Astrocyte (in vitro differentiated cells and primary cell): ENCODE measurements at regions not wholly inside any gene's neighbourhood (a gene's known extent, or its start where the extent isn't known, plus 50 kb on each side); places are given as distances from the start of the nearest gene placed in this dataset.
A peak's percentile ranks its signal among the peaks of the same experiment; 100 is the strongest.

Experiments used
- DNase-seq: peaks from one replicate; pipeline ENCODE4 v3.0.0-alpha.2; 2010; ENCODE audit warnings: low read depth
- FAIRE-seq: peaks from 2 replicates; lab custom pipeline; 2011; peaks lifted over from hg19 to GRCh38; lab: Jason Lieb, UNC
- H2AFZ ChIP-seq: 2 replicates; pipeline ENCODE4 v1.6.0; 2012; ENCODE audit warnings: low read depth, low read length, inconsistent platforms
- H3K27ac ChIP-seq: 2 replicates; pipeline ENCODE4 v1.5.1; 2011; ENCODE audit warnings: low read depth, low read length, inconsistent platforms
- H3K27me3 ChIP-seq: 2 replicates; pipeline ENCODE4 v1.6.0; 2011; ENCODE audit warnings: low read length, inconsistent platforms; ENCODE audit not compliant: insufficient read depth
- H3K36me3 ChIP-seq: 2 replicates; pipeline ENCODE4 v1.5.1; 2011; ENCODE audit warnings: low read length, inconsistent platforms; ENCODE audit not compliant: insufficient read depth
- H3K4me1 ChIP-seq: 2 replicates; pipeline ENCODE4 v1.5.1; 2011; ENCODE audit warnings: low read length, inconsistent platforms; ENCODE audit not compliant: insufficient read depth
- H3K4me2 ChIP-seq: 2 replicates; pipeline ENCODE4 v1.6.0; 2012; ENCODE audit warnings: low read length, inconsistent platforms
- H3K4me3 ChIP-seq: 2 replicates; pipeline ENCODE4 v1.5.1; 2011; ENCODE audit warnings: low read depth, mild to moderate bottlenecking, low read length, inconsistent platforms; ENCODE audit not compliant: insufficient read depth
- H3K79me2 ChIP-seq: 2 replicates; pipeline ENCODE4 v1.6.0; 2012; ENCODE audit warnings: mild to moderate bottlenecking, low read length, inconsistent platforms; ENCODE audit not compliant: insufficient read depth
- H3K9ac ChIP-seq: 2 replicates; pipeline ENCODE4 v1.6.0; 2012; ENCODE audit warnings: mild to moderate bottlenecking, low read length, inconsistent platforms
- H3K9me3 ChIP-seq: 2 replicates; pipeline ENCODE4 v1.5.1; 2012; ENCODE audit warnings: low read depth, mild to moderate bottlenecking, low read length, inconsistent platforms; ENCODE audit not compliant: insufficient read depth
- H4K20me1 ChIP-seq: 2 replicates; pipeline ENCODE4 v1.6.0; 2012; ENCODE audit warnings: low read length, inconsistent platforms; ENCODE audit not compliant: insufficient read depth
- H3K27ac Mint-ChIP-seq: one replicate; pipeline ENCODE4 v1.8.0; 2021; ENCODE audit warnings: mild to moderate bottlenecking, mixed read lengths; ENCODE audit not compliant: unreplicated experiment
- H3K27me3 Mint-ChIP-seq: one replicate; pipeline ENCODE4 v1.8.0; 2021; ENCODE audit warnings: low read depth, mixed read lengths; ENCODE audit not compliant: unreplicated experiment
- H3K36me3 Mint-ChIP-seq: one replicate; pipeline ENCODE4 v1.8.0; 2021; ENCODE audit warnings: low read depth, mixed read lengths; ENCODE audit not compliant: unreplicated experiment
- H3K4me1 Mint-ChIP-seq: one replicate; pipeline ENCODE4 v1.8.0; 2021; ENCODE audit warnings: low read depth, mixed read lengths; ENCODE audit not compliant: unreplicated experiment
- H3K4me3 Mint-ChIP-seq: one replicate; pipeline ENCODE4 v1.8.0; 2021; ENCODE audit warnings: mild to moderate bottlenecking, moderate library complexity, mixed read lengths; ENCODE audit not compliant: unreplicated experiment
- H3K9me3 Mint-ChIP-seq: one replicate; pipeline ENCODE4 v1.8.0; 2021; ENCODE audit warnings: mild to moderate bottlenecking, mixed read lengths; ENCODE audit not compliant: unreplicated experiment
- CTCF ChIP-seq: IDR thresholded peaks from 2 replicates; pipeline ENCODE4 v1.5.1; 2011; ENCODE audit warnings: low read depth, mild to moderate bottlenecking, inconsistent platforms, low read length, moderate library complexity; ENCODE audit not compliant: insufficient read depth
- EZH2 ChIP-seq: IDR thresholded peaks from 2 replicates; pipeline ENCODE4 v1.6.1; 2012; ENCODE audit warnings: mild to moderate bottlenecking, low read length, inconsistent platforms; ENCODE audit not compliant: insufficient read depth

GRCh38 chr10:2925631-2926030 lies 141.7 kb upstream of the PFKP start:
- no peak overlapping the region for H3K27ac Mint-ChIP-seq
- peak overlapping the region; percentile 3 for H2AFZ ChIP-seq
- no peak overlapping the region for H3K9ac ChIP-seq
- H3K36me3 ChIP-seq: no peaks in the 10 kb centered on the region
- H3K4me3 ChIP-seq: no peak overlapping the region
- peak overlapping the region; percentile 52 for H3K4me2 ChIP-seq
- no peak overlapping the region for H3K4me3 Mint-ChIP-seq
- H4K20me1 ChIP-seq: no peaks in the 10 kb centered on the region
- H3K9me3 ChIP-seq: no peaks in the 10 kb centered on the region
- H3K36me3 Mint-ChIP-seq: peaks cover 3% of the 10 kb centered on the region
- peaks cover 6% of the 10 kb centered on the region for H3K27me3 ChIP-seq
- H3K27me3 Mint-ChIP-seq: peaks cover 12% of the 10 kb centered on the region
- no peak overlapping the region for H3K27ac ChIP-seq
- no peaks in the 10 kb centered on the region for H3K79me2 ChIP-seq
- H3K4me1 Mint-ChIP-seq: peaks cover 22% of the 10 kb centered on the region
- peaks cover 6% of the 10 kb centered on the region for H3K9me3 Mint-ChIP-seq
- TF ChIP-seq EZH2 (no peak), CTCF (no peak)
- peaks cover 8% of the 10 kb centered on the region for H3K4me1 ChIP-seq
- DNase-seq (peak; percentile 75), FAIRE-seq (no peak)

- no peak overlapping the region for H3K9ac ChIP-seq
- DNase-seq (no peak), FAIRE-seq (no peak)
- no peaks in the 10 kb centered on the region for H4K20me1 ChIP-seq
- peaks cover 15% of the 10 kb centered on the region for H3K27me3 Mint-ChIP-seq
- no peak overlapping the region for H3K4me3 ChIP-seq
- TF ChIP-seq CTCF (no peak), EZH2 (no peak)
- H3K27ac ChIP-seq: no peak overlapping the region
- peaks cover 6% of the 10 kb centered on the region for H3K9me3 Mint-ChIP-seq
- no peaks in the 10 kb centered on the region for H3K79me2 ChIP-seq
- H3K27ac Mint-ChIP-seq: no peak overlapping the region
- no peaks in the 10 kb centered on the region for H3K9me3 ChIP-seq
- H3K36me3 ChIP-seq: no peaks in the 10 kb centered on the region
- H3K4me1 ChIP-seq: peaks cover 8% of the 10 kb centered on the region
- no peak overlapping the region for H3K4me3 Mint-ChIP-seq
- H3K27me3 ChIP-seq: peaks cover 9% of the 10 kb centered on the region
- no peak overlapping the region for H2AFZ ChIP-seq
- no peak overlapping the region for H3K4me2 ChIP-seq
- H3K4me1 Mint-ChIP-seq: peaks cover 25% of the 10 kb centered on the region
- H3K36me3 Mint-ChIP-seq: peaks cover 3% of the 10 kb centered on the region
Measured at GRCh38 chr10:2924431-2924830, 142.9 kb upstream of the PFKP start.

- FAIRE-seq (no peak), DNase-seq (no peak)
- peaks cover 6% of the 10 kb centered on the region for H3K9me3 Mint-ChIP-seq
- H3K4me1 Mint-ChIP-seq: peaks cover 24% of the 10 kb centered on the region
- H3K4me3 ChIP-seq: no peak overlapping the region
- peaks cover 9% of the 10 kb centered on the region for H3K27me3 ChIP-seq
- peaks cover 7% of the 10 kb centered on the region for H3K27me3 Mint-ChIP-seq
- no peak overlapping the region for H3K9ac ChIP-seq
- no peaks in the 10 kb centered on the region for H3K36me3 ChIP-seq
- H3K36me3 Mint-ChIP-seq: peaks cover 3% of the 10 kb centered on the region
- H3K27ac ChIP-seq: no peak overlapping the region
- H3K4me2 ChIP-seq: peak overlapping the region; percentile 15
- H3K79me2 ChIP-seq: no peaks in the 10 kb centered on the region
- H2AFZ ChIP-seq: no peak overlapping the region
- H3K4me3 Mint-ChIP-seq: no peak overlapping the region
- no peaks in the 10 kb centered on the region for H3K9me3 ChIP-seq
- peaks cover 4% of the 10 kb centered on the region for H3K4me1 ChIP-seq
- TF ChIP-seq EZH2 (no peak), CTCF (no peak)
- H3K27ac Mint-ChIP-seq: peak overlapping the region; percentile 67
- no peaks in the 10 kb centered on the region for H4K20me1 ChIP-seq
Measured at GRCh38 chr10:2921956-2922680, 145.2 kb upstream of the PFKP start.
